Erythroblast (primary cell): ENCODE measurements at regions not wholly inside any gene's neighbourhood (a gene's known extent, or its start where the extent isn't known, plus 50 kb on each side); places are given as distances from the start of the nearest gene placed in this dataset.

Experiments
- GATA1 ChIP-seq: IDR thresholded peaks from 2 replicates; pipeline ENCODE4 v1.6.1; 2011; ENCODE audit warnings: low read depth, mild to moderate bottlenecking, control low read depth, low read length, moderate library complexity
- POLR2A ChIP-seq: IDR thresholded peaks from 2 replicates; pipeline ENCODE4 v1.6.1; 2011; ENCODE audit warnings: mild to moderate bottlenecking, low read length

DNA sequence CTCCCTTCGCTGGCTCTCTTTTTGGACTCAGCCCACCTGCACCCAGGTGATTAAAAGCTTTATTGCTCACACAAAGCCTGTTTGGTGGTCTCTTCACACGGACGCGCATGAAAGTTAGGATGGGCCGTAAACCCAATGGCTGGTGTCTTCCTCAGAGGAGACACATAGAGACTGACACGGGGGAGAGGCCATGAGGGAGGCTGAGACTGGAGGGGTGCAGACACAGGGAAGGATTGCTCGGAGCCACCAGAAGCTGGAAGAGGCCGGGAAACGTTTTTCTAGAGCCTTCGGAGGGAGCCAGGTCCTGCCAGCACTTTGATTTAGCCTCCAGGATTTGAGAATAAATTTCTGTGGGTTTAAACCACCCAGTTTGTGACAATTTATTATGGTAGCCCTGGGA lies 274.9 kb downstream of the AGTPBP1 start:
- TF ChIP-seq POLR2A (no peak), GATA1 (no peak)
